ENCODE measurements at regions not wholly inside any gene's neighbourhood (a gene's known extent, or its start where the extent isn't known, plus 50 kb on each side); places are given as distances from the start of the nearest gene placed in this dataset.
"Not testable (repeated sequence)": the region's sequence is repeated elsewhere in the genome, so short reads cannot be mapped to it uniquely, and the experiment has no call there.

DNA sequence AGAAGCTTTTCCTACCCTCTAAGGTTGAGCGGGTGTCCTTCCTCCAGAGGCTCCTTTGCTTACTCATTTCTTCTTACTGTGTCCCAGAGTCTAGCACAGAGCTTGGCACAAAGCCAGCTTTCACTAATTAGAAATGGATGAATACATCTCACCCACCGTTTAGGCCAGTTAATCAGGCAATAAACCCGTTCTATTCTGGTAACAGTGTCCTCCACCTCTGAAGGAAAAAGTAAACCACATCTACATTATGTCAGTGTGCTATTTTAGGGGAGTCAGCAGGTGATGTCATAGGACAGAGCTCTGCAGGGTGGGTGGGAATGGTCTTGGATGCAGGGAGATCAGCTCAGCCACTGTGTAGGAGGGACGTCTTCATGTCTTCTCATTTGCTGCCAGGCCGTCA, 109.2 kb downstream of the OSTF1 start:
- Histone ChIP-seq H3K4me1 (ENCODE audit: control insufficient read depth, low read depth, low read length) (no peaks in the 10 kb centered on the region), H3K27ac (ENCODE audit: low read length) (no peak overlapping the region), H3K4me3 (ENCODE audit: low read length) (no peak overlapping the region), H3K9me3 (ENCODE audit: control insufficient read depth, low read depth, low read length) (no peaks in the 10 kb centered on the region), H3K36me3 (ENCODE audit: control insufficient read depth, low read depth, low read length) (no peaks in the 10 kb centered on the region), H3K27me3 (ENCODE audit: control insufficient read depth, insufficient read depth, low read length) (no peaks in the 10 kb centered on the region), H3K9ac (ENCODE audit: low read length) (no peak overlapping the region)

GRCh38 chr9:75198436-75198835, 110.1 kb downstream of the OSTF1 start:
- no peaks in the 10 kb centered on the region for H3K4me1 ChIP-seq (ENCODE audit: control insufficient read depth, low read depth, low read length)
- no peak overlapping the region for H3K4me3 ChIP-seq (ENCODE audit: low read length)
- no peaks in the 10 kb centered on the region for H3K27me3 ChIP-seq (ENCODE audit: control insufficient read depth, insufficient read depth, low read length)
- H3K9me3 ChIP-seq (ENCODE audit: control insufficient read depth, low read depth, low read length): no peaks in the 10 kb centered on the region
- H3K36me3 ChIP-seq (ENCODE audit: control insufficient read depth, low read depth, low read length): no peaks in the 10 kb centered on the region
- H3K27ac ChIP-seq (ENCODE audit: low read length): no peak overlapping the region
- no peak overlapping the region for H3K9ac ChIP-seq (ENCODE audit: low read length)

GRCh38 chr9:75200892-75201470, 112.7 kb downstream of the OSTF1 start:
- H3K27me3 ChIP-seq (ENCODE audit: control insufficient read depth, insufficient read depth, low read length): no peaks in the 10 kb centered on the region

DNA sequence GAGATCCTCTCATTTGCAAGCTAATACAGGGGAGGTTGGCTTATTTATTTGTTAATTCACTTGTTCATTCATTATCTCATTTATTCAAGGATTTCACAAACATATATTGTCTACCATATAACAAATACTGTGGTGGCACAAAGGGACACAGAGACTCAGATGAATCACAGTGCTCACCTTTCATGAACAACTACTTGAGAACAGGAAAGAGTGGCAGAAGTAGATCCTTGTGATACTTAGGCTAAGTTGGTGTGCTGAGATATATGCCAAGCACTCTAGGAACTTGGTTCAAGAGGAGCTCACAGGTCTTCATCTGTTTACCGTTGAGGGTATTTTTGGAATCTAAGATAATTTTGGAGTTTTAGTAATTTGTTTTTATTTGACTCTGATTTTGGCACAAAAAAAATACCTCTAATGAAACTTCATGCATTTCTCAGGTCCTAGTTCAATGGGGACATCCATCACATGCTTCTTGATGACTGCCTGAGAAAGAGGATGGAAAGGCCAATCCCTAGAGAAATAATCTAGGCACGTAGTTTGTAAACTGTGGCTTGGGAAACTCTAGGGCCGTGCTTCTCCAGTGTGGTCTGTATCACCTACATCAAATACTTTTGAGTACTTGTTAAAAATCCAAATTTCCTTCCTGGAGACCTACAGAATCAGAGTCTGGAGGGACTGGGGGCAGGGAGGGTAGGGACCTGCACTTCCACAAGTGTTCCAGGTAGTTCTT, 113.3 kb downstream of the OSTF1 start:
- Histone ChIP-seq H3K36me3 (ENCODE audit: control insufficient read depth, low read depth, low read length) (no peaks in the 10 kb centered on the region), H3K27ac (ENCODE audit: low read length) (no peak overlapping the region), H3K4me1 (ENCODE audit: control insufficient read depth, low read depth, low read length) (no peaks in the 10 kb centered on the region), H3K4me3 (ENCODE audit: low read length) (no peak overlapping the region), H3K9ac (ENCODE audit: low read length) (no peak overlapping the region), H3K27me3 (ENCODE audit: control insufficient read depth, insufficient read depth, low read length) (no peaks in the 10 kb centered on the region), H3K9me3 (ENCODE audit: control insufficient read depth, low read depth, low read length) (no peaks in the 10 kb centered on the region)

More at GRCh38 chr9:75200892-75201470, 112.7 kb downstream of the OSTF1 start:
- Histone ChIP-seq H3K36me3 (ENCODE audit: control insufficient read depth, low read depth, low read length) (no peaks in the 10 kb centered on the region), H3K4me1 (ENCODE audit: control insufficient read depth, low read depth, low read length) (no peaks in the 10 kb centered on the region), H3K4me3 (ENCODE audit: low read length) (no peak overlapping the region), H3K9me3 (ENCODE audit: control insufficient read depth, low read depth, low read length) (no peaks in the 10 kb centered on the region), H3K27ac (ENCODE audit: low read length) (no peak overlapping the region), H3K9ac (ENCODE audit: low read length) (no peak overlapping the region)

- not testable (repeated sequence) for H3K36me3 ChIP-seq (ENCODE audit: control insufficient read depth, low read depth, low read length); H3K27ac ChIP-seq (ENCODE audit: low read length); H3K9ac ChIP-seq (ENCODE audit: low read length); H3K9me3 ChIP-seq (ENCODE audit: control insufficient read depth, low read depth, low read length); H3K27me3 ChIP-seq (ENCODE audit: control insufficient read depth, insufficient read depth, low read length); H3K4me1 ChIP-seq (ENCODE audit: control insufficient read depth, low read depth, low read length); H3K4me3 ChIP-seq (ENCODE audit: low read length)
These were observed 119.7 kb downstream of the OSTF1 start for GRCh38 chr9:75207997-75208396.

GRCh38 chr9:75210215-75210614, 121.9 kb downstream of the OSTF1 start:
- no peak overlapping the region for H3K9ac ChIP-seq (ENCODE audit: low read length)
- no peaks in the 10 kb centered on the region for H3K36me3 ChIP-seq (ENCODE audit: control insufficient read depth, low read depth, low read length)
- no peaks in the 10 kb centered on the region for H3K27me3 ChIP-seq (ENCODE audit: control insufficient read depth, insufficient read depth, low read length)
- no peak overlapping the region for H3K4me3 ChIP-seq (ENCODE audit: low read length)
- no peak overlapping the region for H3K27ac ChIP-seq (ENCODE audit: low read length)
- no peaks in the 10 kb centered on the region for H3K4me1 ChIP-seq (ENCODE audit: control insufficient read depth, low read depth, low read length)
- H3K9me3 ChIP-seq (ENCODE audit: control insufficient read depth, low read depth, low read length): no peaks in the 10 kb centered on the region

DNA sequence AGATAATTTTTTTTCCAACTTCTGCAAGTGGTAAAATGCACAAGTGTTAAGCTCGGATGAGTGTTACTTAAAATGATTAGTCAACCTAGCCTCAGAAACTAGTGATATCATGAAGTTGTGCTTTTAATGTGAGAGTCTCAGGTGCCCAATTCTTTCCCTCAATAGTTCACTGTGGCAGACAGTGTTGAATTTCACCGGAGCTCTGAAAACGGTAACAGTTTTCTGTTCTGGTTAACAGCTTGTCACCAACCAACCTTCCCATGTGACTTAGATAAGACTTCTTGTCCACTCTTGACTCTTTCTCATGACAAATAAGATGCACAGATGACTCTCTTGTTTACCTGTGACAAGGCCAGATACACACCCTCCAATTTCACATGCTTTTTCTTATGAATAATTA, 125.5 kb downstream of the OSTF1 start:
- no peak overlapping the region for H3K27ac ChIP-seq (ENCODE audit: low read length)
- H3K9me3 ChIP-seq (ENCODE audit: control insufficient read depth, low read depth, low read length): no peaks in the 10 kb centered on the region
- no peaks in the 10 kb centered on the region for H3K36me3 ChIP-seq (ENCODE audit: control insufficient read depth, low read depth, low read length)
- H3K27me3 ChIP-seq (ENCODE audit: control insufficient read depth, insufficient read depth, low read length): no peaks in the 10 kb centered on the region
- no peaks in the 10 kb centered on the region for H3K4me1 ChIP-seq (ENCODE audit: control insufficient read depth, low read depth, low read length)
- no peak overlapping the region for H3K9ac ChIP-seq (ENCODE audit: low read length)
- no peak overlapping the region for H3K4me3 ChIP-seq (ENCODE audit: low read length)

- Histone ChIP-seq H3K4me3 (ENCODE audit: low read length) (no peak overlapping the region), H3K36me3 (ENCODE audit: control insufficient read depth, low read depth, low read length) (no peaks in the 10 kb centered on the region), H3K27me3 (ENCODE audit: control insufficient read depth, insufficient read depth, low read length) (no peaks in the 10 kb centered on the region), H3K9ac (ENCODE audit: low read length) (no peak overlapping the region), H3K4me1 (ENCODE audit: control insufficient read depth, low read depth, low read length) (no peaks in the 10 kb centered on the region), H3K27ac (ENCODE audit: low read length) (no peak overlapping the region), H3K9me3 (ENCODE audit: control insufficient read depth, low read depth, low read length) (no peaks in the 10 kb centered on the region)
These were observed 138.3 kb downstream of the OSTF1 start for GRCh38 chr9:75226403-75227139.

DNA sequence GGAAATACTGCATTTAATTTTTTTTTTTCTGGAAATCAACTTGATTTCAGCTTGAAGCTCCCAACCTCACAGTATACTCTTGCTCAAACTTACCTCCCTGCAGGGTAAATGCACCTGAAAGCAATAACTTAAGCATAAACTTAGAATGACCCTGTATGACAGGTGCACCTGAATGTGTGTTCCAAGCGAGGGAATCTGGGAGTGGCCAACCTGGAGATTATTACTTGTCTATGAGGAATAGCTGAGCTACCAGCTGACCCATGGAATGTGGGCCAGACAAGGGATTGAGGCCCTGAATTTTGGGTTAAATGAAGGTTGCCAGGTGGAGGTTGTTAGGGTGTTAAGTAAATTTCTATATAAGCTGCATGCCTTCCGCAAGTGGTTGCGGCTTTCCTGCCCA, 140.6 kb downstream of the OSTF1 start:
- H3K27ac ChIP-seq (ENCODE audit: low read length): no peak overlapping the region
- H3K9ac ChIP-seq (ENCODE audit: low read length): no peak overlapping the region

DNA sequence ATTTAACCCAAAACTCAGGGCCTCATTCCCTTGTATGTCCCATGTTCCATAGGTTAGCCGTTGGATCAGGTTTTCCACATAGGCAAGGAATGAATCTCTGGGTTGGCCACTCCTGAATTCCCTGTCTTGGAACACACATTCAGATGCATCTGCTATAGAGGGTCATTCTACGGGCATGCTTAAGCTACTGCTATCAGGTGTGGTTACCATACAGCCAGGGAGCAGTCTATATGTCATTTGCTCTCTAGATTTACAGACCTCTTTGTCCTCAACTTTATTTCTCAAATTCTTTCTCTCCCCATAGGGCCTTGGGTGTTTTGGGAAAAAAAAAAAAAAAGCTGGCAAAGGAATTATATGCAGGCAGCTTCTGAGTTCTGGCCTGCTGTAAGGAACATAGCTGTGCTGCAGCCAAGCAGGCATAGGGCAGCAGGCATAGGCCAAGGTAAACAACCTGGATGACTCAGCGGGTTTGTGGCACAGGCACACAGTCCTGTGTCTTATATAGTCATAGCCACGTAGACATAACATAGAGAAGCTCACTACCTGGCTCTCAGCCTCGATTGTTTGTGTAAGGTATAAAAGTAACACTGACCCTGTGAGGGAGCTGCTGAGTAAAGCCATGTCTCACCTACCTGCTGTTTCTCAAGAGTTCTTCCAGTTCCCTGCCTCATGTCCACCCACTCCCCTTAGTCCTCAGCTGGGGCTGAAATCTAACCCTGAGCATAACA, 141.5 kb downstream of the OSTF1 start:
- peaks cover under 1% of the 10 kb centered on the region for H3K9me3 ChIP-seq (ENCODE audit: control insufficient read depth, low read depth, low read length)
- no peaks in the 10 kb centered on the region for H3K4me1 ChIP-seq (ENCODE audit: control insufficient read depth, low read depth, low read length)
- no peak overlapping the region for H3K27ac ChIP-seq (ENCODE audit: low read length)
- H3K4me3 ChIP-seq (ENCODE audit: low read length): no peak overlapping the region
- H3K27me3 ChIP-seq (ENCODE audit: control insufficient read depth, insufficient read depth, low read length): no peaks in the 10 kb centered on the region
- no peaks in the 10 kb centered on the region for H3K36me3 ChIP-seq (ENCODE audit: control insufficient read depth, low read depth, low read length)
- no peak overlapping the region for H3K9ac ChIP-seq (ENCODE audit: low read length)

More for the DNA sequence above, 140.6 kb downstream of the OSTF1 start:
- Histone ChIP-seq H3K4me3 (ENCODE audit: low read length) (no peak overlapping the region), H3K27me3 (ENCODE audit: control insufficient read depth, insufficient read depth, low read length) (no peaks in the 10 kb centered on the region), H3K36me3 (ENCODE audit: control insufficient read depth, low read depth, low read length) (no peaks in the 10 kb centered on the region), H3K9me3 (ENCODE audit: control insufficient read depth, low read depth, low read length) (no peaks in the 10 kb centered on the region), H3K4me1 (ENCODE audit: control insufficient read depth, low read depth, low read length) (no peaks in the 10 kb centered on the region)

- Histone ChIP-seq H3K9ac (ENCODE audit: low read length) (no peak overlapping the region), H3K9me3 (ENCODE audit: control insufficient read depth, low read depth, low read length) (peaks cover 7% of the 10 kb centered on the region), H3K36me3 (ENCODE audit: control insufficient read depth, low read depth, low read length) (no peaks in the 10 kb centered on the region), H3K27ac (ENCODE audit: low read length) (no peak overlapping the region), H3K4me1 (ENCODE audit: control insufficient read depth, low read depth, low read length) (no peaks in the 10 kb centered on the region), H3K4me3 (ENCODE audit: low read length) (no peak overlapping the region), H3K27me3 (ENCODE audit: control insufficient read depth, insufficient read depth, low read length) (no peaks in the 10 kb centered on the region)
These were observed 142.2 kb downstream of the OSTF1 start for GRCh38 chr9:75230469-75230868.

All from iPS-18a (cell line).